ENCODE measurements at regions not wholly inside any gene's neighbourhood (a gene's known extent, or its start where the extent isn't known, plus 50 kb on each side); places are given as distances from the start of the nearest gene placed in this dataset.

- TF ChIP-seq CTCF (IDR thresholded peaks at IDR 0.05) (no peak), POLR2A (IDR thresholded peaks at IDR 0.05) (no peak), POLR2AphosphoS5 (IDR thresholded peaks at IDR 0.05; ENCODE audit: insufficient read depth in 1 of 2, low read depth in 1 of 2) (no peak)
Observed at GRCh38 chr10:55305285-55305684, 504.3 kb upstream of the PCDH15 start.

All from vagina (tissue), 2 donors.